Stomach (tissue), 8 donors: ENCODE measurements at regions not wholly inside any gene's neighbourhood (a gene's known extent, or its start where the extent isn't known, plus 50 kb on each side); places are given as distances from the start of the nearest gene placed in this dataset.

Experiments used
- DNase-seq, 2 donors: peaks; one replicate each; pipeline versions ENCODE4 v3.0.0 to v3.0.0-alpha.2; 2013 to 2019
- H3K27ac ChIP-seq, 5 donors: fragments of 200-600 bp in 4 of 5; sonication (generic) in 4 of 5; one replicate each; pipeline ENCODE4 v1.5.1; 2013 to 2019; ENCODE audit warnings: mild to moderate bottlenecking in 1 of 5, moderate library complexity in 1 of 5
- H3K27me3 ChIP-seq, 3 donors: fragments of 200-600 bp; sonication (generic); one replicate each; pipeline ENCODE4 v1.5.1; 2017 to 2019; ENCODE audit warnings: mixed run types in 1 of 3
- H3K36me3 ChIP-seq, 4 donors: fragments of 200-600 bp; sonication (generic); 1 replicate in 3 of 4; 2 replicates in 1 of 4; pipeline ENCODE4 v1.5.1; 2016 to 2019
- H3K4me1 ChIP-seq, 4 donors: fragments of 200-600 bp; sonication (generic); one replicate each; pipeline ENCODE4 v1.5.1; 2016 to 2019
- H3K4me3 ChIP-seq, 4 donors: fragments of 200-600 bp; sonication (generic) in 3 of 4; one replicate each; pipeline ENCODE4 v1.5.1; 2016 to 2019; ENCODE audit warnings: mild to moderate bottlenecking in 1 of 4
- H3K9me3 ChIP-seq, 4 donors: fragments of 200-600 bp; sonication (generic); one replicate each; pipeline ENCODE4 v1.5.1; 2016 to 2019
- EP300 ChIP-seq: sonication (generic); formaldehyde crosslinking; IDR thresholded peaks from one replicate; pipeline ENCODE4 v1.6.1; 2017; ENCODE audit warnings: antibody characterized with exemption
- POLR2A ChIP-seq, 4 donors: fragments of 450-650 bp; IDR thresholded peaks; one replicate each; pipeline ENCODE4 v1.6.1; 2016; ENCODE audit warnings: antibody characterized with exemption in 4 of 4, control low read depth in 2 of 4, mild to moderate bottlenecking in 1 of 4, moderate library complexity in 1 of 4
- POLR2AphosphoS5 ChIP-seq, 3 donors: sonication (generic); formaldehyde crosslinking; IDR thresholded peaks; one replicate each; pipeline ENCODE4 v1.6.1; 2016; ENCODE audit warnings: antibody characterized with exemption in 3 of 3
- WGBS, 5 donors: extraction: QIAGEN DNeasy Blood & Tissue Kit in 3 of 5; methylation state at CpG; one replicate each; pipeline versions ENCODE4 v1.1.5 to v1.1.7; 2013 to 2018; 5-methylcytosine and 5-hydroxymethylcytosine counted together
- intact Hi-C: fragments of 100-400 bp; cut with DNase I; formaldehyde crosslinking; loops from one replicate; pipeline ENCODE4 v1.15.1; 2023; ENCODE audit warnings: low total_unique reads
- TF ChIP-seq, protein P1 (sequence below), 7 experiments: fragments of 450-650 bp in 4 of 7; fragments of 200-600 bp in 3 of 7; sonication (generic) in 3 of 7; IDR thresholded peaks; one replicate each; pipeline ENCODE4 v1.5.1; 2016 to 2019; ENCODE audit warnings: antibody characterized with exemption in 7 of 7, control low read depth in 2 of 7, mild to moderate bottlenecking in 1 of 7
- donor health status: healthy with polysubstance abuse.
- donor health status: Bipolar disorder and iron deficiency.
- donor health status: healthy.

DNA sequence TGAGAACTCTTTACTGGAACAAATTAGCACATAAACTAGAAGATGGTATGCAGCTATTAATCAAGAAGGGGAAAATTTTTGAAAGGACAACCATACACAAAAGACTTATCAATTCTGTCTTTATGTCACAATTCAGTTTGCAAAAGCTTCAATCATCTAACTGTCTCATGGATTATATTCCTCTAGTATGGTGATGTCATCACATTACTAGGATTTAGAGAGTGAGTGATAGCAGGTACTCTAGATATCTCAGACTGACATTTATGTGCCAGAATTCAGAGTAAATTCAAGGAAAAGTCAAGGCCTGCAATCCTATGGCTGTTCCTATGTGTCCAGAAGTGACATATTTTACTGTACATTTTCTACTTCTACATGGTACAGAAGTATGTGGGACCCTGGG, 318.9 kb upstream of the GRAMD2B start:
- Histone ChIP-seq H3K27me3 (no peaks in the 10 kb centered on the region), H3K4me1 (no peaks in the 10 kb centered on the region), H3K4me3 (no peak overlapping the region), H3K9me3 (no peaks in the 10 kb centered on the region), H3K36me3 (no peaks in the 10 kb centered on the region), H3K27ac (no peak overlapping the region)
- DNase-seq = no peak
- TF ChIP-seq POLR2AphosphoS5 (IDR thresholded peaks at IDR 0.05) (no peak), EP300 (no peak), POLR2A (IDR thresholded peaks at IDR 0.05) (no peak)
- TF ChIP-seq, protein P1, sequence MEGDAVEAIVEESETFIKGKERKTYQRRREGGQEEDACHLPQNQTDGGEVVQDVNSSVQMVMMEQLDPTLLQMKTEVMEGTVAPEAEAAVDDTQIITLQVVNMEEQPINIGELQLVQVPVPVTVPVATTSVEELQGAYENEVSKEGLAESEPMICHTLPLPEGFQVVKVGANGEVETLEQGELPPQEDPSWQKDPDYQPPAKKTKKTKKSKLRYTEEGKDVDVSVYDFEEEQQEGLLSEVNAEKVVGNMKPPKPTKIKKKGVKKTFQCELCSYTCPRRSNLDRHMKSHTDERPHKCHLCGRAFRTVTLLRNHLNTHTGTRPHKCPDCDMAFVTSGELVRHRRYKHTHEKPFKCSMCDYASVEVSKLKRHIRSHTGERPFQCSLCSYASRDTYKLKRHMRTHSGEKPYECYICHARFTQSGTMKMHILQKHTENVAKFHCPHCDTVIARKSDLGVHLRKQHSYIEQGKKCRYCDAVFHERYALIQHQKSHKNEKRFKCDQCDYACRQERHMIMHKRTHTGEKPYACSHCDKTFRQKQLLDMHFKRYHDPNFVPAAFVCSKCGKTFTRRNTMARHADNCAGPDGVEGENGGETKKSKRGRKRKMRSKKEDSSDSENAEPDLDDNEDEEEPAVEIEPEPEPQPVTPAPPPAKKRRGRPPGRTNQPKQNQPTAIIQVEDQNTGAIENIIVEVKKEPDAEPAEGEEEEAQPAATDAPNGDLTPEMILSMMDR (IDR thresholded peaks at IDR 0.05) = no peak
- intact Hi-C loops = no loop called here

DNA sequence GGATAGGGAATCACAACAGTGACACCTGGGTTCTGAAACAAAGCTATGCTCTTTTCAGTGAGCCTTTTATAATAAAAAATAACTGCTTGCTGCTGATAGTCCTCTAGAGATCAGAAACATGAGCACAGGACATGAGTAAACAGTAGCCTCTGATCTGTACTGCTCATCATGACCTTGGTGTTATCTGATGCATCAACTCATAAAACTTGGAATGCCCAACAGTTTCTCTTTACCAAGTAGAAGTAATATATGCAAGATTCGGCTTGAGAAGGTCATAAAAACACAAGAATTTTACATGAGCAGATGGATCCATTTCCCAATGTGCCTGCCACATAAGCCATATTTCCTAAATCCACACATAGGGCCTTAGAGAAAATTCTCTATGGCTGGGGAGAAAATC, 318.3 kb upstream of the GRAMD2B start:
- no peak for TF ChIP-seq POLR2A (IDR thresholded peaks at IDR 0.05)
- no peak for TF ChIP-seq POLR2AphosphoS5 (IDR thresholded peaks at IDR 0.05)
- TF ChIP-seq, protein P1 (IDR thresholded peaks at IDR 0.05) = no peak
- no peak for TF ChIP-seq EP300
- intact Hi-C loops = no loop called here
- no peak for DNase-seq
- Histone ChIP-seq H3K27ac (no peak overlapping the region), H3K36me3 (no peaks in the 10 kb centered on the region), H3K9me3 (no peaks in the 10 kb centered on the region), H3K27me3 (no peaks in the 10 kb centered on the region), H3K4me3 (no peak overlapping the region), H3K4me1 (no peaks in the 10 kb centered on the region)
- WGBS, 5 donors = 0 to 13% (median 0%) methylated on average over 1 of the region's 1 CpG

DNA sequence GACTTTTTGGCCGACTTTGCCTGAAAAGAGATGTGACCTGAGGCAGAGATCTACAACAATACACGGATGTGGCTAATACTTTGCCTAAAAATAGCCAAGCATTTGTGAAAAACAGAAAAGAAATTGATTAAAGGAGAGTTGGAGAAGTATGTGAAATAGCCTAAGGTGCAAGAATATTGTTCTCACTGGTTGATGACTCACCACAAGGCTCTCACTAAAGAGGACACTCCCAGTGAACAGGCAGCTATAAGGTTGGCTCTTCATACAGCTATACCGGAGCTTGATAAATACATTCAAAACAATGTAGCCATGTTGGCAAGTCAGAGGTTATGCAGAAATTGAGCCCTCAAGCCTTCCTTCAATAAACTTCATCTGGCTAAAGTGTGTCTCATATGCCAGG, 317.2 kb upstream of the GRAMD2B start:
- DNase-seq = no peak
- intact Hi-C loops = no loop called here
- no peaks in the 10 kb centered on the region for H3K36me3 ChIP-seq
- TF ChIP-seq POLR2A (IDR thresholded peaks at IDR 0.05) (no peak), EP300 (no peak), POLR2AphosphoS5 (IDR thresholded peaks at IDR 0.05) (no peak)
- TF ChIP-seq, protein P1 (IDR thresholded peaks at IDR 0.05) = no peak
- no peaks in the 10 kb centered on the region for H3K9me3 ChIP-seq
- no peaks in the 10 kb centered on the region for H3K27me3 ChIP-seq
- 72 to 84% (median 73%) methylated on average over 3 of the region's 3 CpGs for WGBS, 5 donors
- no peak overlapping the region for H3K27ac ChIP-seq
- H3K4me1 ChIP-seq = no peaks in the 10 kb centered on the region
- H3K4me3 ChIP-seq = no peak overlapping the region

DNA sequence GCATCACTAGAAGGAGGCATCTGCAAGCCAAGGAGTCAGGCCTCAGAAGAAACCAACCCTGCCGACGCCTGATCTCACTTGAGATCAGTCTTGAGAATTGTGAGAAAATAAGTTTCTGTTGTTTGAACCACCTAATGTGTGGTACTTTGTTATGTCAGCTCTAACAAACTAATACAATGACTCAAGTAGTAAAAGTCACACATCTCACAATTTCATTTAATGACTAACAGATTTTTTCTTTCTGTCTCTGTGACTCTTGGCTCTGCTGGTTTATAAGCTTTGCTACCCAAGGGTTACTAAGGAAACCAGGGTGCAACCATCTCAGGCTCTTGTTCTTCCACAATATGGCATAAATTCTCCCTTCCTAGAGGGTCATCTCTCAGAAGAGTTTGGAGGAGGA, 315.8 kb upstream of the GRAMD2B start:
- Histone ChIP-seq H3K27me3 (no peaks in the 10 kb centered on the region), H3K27ac (no peak overlapping the region), H3K36me3 (no peaks in the 10 kb centered on the region), H3K9me3 (peaks cover 0 to 5% (median 4%) of the 10 kb centered on the region in 4 donors), H3K4me1 (no peaks in the 10 kb centered on the region), H3K4me3 (no peak overlapping the region)
- no peak for DNase-seq
- intact Hi-C loops = no loop called here
- 94 to 98% (median 95%) methylated on average over 2 of the region's 2 CpGs for WGBS, 5 donors
- TF ChIP-seq EP300 (no peak), POLR2A (IDR thresholded peaks at IDR 0.05) (no peak), POLR2AphosphoS5 (IDR thresholded peaks at IDR 0.05) (no peak)
- TF ChIP-seq, protein P1 (IDR thresholded peaks at IDR 0.05) = no peak
